ENCODE measurements at regions not wholly inside any gene's neighbourhood (a gene's known extent, or its start where the extent isn't known, plus 50 kb on each side); places are given as distances from the start of the nearest gene placed in this dataset.
A peak's percentile ranks its signal among the peaks of the same experiment; 100 is the strongest.

GRCh38 chr22:48855013-48855412, 972.7 kb downstream of the BRD1 start:
- Histone ChIP-seq H3K27ac (ENCODE audit: extremely low read depth, low read depth, low read length) (no peak overlapping the region), H3K9me3 (ENCODE audit: control insufficient read depth, insufficient read depth, low read depth, low read length) (no peaks in the 10 kb centered on the region), H3K4me3 (ENCODE audit: low read depth, low read length) (no peak overlapping the region), H3K4me1 (ENCODE audit: control insufficient read depth, insufficient read depth, low read length) (no peaks in the 10 kb centered on the region), H3K36me3 (ENCODE audit: control insufficient read depth in 2 of 2, insufficient read depth in 1 of 2, low read length in 2 of 2) (no peaks in the 10 kb centered on the region)
- POLR2A ChIA-PET = no interaction called here
- TF ChIP-seq ZNF350 (tag by site-specific recombination; IDR thresholded peaks at IDR 0.05) (no peak), KLF7 (tag by site-specific recombination; IDR thresholded peaks at IDR 0.05; ENCODE audit: borderline replicate concordance) (no peak), ZFP3 (tag by site-specific recombination; IDR thresholded peaks at IDR 0.05; ENCODE audit: low read depth) (no peak), ZNF214 (tag by site-specific recombination; IDR thresholded peaks at IDR 0.05; ENCODE audit: borderline replicate concordance) (no peak), ZNF366 (tag by site-specific recombination; conservative IDR thresholded peaks at IDR 0.05) (peak; percentile 90), ZNF341 (tag by site-specific recombination; IDR thresholded peaks at IDR 0.05; ENCODE audit: low read depth) (no peak), FEZF1 (tag by site-specific recombination; IDR thresholded peaks at IDR 0.05) (no peak), ZNF404 (tag by site-specific recombination; IDR thresholded peaks at IDR 0.05) (no peak), ZNF211 (tag by site-specific recombination; IDR thresholded peaks at IDR 0.05; ENCODE audit: low read depth) (no peak), ZNF624 (tag by site-specific recombination; IDR thresholded peaks at IDR 0.05) (no peak), AEBP2 (tag by site-specific recombination; IDR thresholded peaks at IDR 0.05; ENCODE audit: borderline replicate concordance) (no peak), REPIN1 (tag by site-specific recombination; IDR thresholded peaks at IDR 0.05; ENCODE audit: low read depth) (no peak), ZNF626 (tag by site-specific recombination; IDR thresholded peaks at IDR 0.05) (no peak), ZNF274 (IDR thresholded peaks at IDR 0.05; ENCODE audit: low read length) (no peak), ZNF274 (tag by site-specific recombination; IDR thresholded peaks at IDR 0.05; ENCODE audit: borderline replicate concordance) (no peak), EGR2 (tag by site-specific recombination; IDR thresholded peaks at IDR 0.05; ENCODE audit: low read depth) (peak; percentile 45; the same call in 1 of the 2 replicates), ZBTB17 (tag by site-specific recombination; IDR thresholded peaks at IDR 0.05) (peak; percentile 91), TCF7L2 (IDR thresholded peaks at IDR 0.05; ENCODE audit: borderline replicate concordance, low read depth, low read length) (no peak), ZNF776 (tag by site-specific recombination; IDR thresholded peaks at IDR 0.05; ENCODE audit: borderline replicate concordance) (no peak), ZNF394 (tag by site-specific recombination; IDR thresholded peaks at IDR 0.05; ENCODE audit: borderline replicate concordance) (no peak)
- TF ChIP-seq, protein P1, sequence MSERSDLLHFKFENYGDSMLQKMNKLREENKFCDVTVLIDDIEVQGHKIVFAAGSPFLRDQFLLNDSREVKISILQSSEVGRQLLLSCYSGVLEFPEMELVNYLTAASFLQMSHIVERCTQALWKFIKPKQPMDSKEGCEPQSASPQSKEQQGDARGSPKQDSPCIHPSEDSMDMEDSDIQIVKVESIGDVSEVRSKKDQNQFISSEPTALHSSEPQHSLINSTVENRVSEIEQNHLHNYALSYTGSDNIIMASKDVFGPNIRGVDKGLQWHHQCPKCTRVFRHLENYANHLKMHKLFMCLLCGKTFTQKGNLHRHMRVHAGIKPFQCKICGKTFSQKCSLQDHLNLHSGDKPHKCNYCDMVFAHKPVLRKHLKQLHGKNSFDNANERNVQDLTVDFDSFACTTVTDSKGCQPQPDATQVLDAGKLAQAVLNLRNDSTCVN (tag by site-specific recombination; optimal IDR thresholded peaks at IDR 0.05) = no peak
- TF ChIP-seq, protein P2, sequence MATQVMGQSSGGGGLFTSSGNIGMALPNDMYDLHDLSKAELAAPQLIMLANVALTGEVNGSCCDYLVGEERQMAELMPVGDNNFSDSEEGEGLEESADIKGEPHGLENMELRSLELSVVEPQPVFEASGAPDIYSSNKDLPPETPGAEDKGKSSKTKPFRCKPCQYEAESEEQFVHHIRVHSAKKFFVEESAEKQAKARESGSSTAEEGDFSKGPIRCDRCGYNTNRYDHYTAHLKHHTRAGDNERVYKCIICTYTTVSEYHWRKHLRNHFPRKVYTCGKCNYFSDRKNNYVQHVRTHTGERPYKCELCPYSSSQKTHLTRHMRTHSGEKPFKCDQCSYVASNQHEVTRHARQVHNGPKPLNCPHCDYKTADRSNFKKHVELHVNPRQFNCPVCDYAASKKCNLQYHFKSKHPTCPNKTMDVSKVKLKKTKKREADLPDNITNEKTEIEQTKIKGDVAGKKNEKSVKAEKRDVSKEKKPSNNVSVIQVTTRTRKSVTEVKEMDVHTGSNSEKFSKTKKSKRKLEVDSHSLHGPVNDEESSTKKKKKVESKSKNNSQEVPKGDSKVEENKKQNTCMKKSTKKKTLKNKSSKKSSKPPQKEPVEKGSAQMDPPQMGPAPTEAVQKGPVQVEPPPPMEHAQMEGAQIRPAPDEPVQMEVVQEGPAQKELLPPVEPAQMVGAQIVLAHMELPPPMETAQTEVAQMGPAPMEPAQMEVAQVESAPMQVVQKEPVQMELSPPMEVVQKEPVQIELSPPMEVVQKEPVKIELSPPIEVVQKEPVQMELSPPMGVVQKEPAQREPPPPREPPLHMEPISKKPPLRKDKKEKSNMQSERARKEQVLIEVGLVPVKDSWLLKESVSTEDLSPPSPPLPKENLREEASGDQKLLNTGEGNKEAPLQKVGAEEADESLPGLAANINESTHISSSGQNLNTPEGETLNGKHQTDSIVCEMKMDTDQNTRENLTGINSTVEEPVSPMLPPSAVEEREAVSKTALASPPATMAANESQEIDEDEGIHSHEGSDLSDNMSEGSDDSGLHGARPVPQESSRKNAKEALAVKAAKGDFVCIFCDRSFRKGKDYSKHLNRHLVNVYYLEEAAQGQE (tag by site-specific recombination; IDR thresholded peaks at IDR 0.05) = no peak
- TF ChIP-seq, protein P3, sequence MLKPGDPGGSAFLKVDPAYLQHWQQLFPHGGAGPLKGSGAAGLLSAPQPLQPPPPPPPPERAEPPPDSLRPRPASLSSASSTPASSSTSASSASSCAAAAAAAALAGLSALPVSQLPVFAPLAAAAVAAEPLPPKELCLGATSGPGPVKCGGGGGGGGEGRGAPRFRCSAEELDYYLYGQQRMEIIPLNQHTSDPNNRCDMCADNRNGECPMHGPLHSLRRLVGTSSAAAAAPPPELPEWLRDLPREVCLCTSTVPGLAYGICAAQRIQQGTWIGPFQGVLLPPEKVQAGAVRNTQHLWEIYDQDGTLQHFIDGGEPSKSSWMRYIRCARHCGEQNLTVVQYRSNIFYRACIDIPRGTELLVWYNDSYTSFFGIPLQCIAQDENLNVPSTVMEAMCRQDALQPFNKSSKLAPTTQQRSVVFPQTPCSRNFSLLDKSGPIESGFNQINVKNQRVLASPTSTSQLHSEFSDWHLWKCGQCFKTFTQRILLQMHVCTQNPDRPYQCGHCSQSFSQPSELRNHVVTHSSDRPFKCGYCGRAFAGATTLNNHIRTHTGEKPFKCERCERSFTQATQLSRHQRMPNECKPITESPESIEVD (tag by site-specific recombination; IDR thresholded peaks at IDR 0.05) = no peak
- CTCF ChIA-PET = no interaction called here
